ENCODE measurements at regions not wholly inside any gene's neighbourhood (a gene's known extent, or its start where the extent isn't known, plus 50 kb on each side); places are given as distances from the start of the nearest gene placed in this dataset.

GRCh38 chr7:125661-126060 lies 66.7 kb upstream of the FAM20C start:
- H3K27me3 Mint-ChIP-seq (ENCODE audit: low read depth in 3 of 3) = peaks cover 3 to 8% (median 4%) of the 10 kb centered on the region in 3 donors
- no peaks in the 10 kb centered on the region for H3K36me3 Mint-ChIP-seq
- no peaks in the 10 kb centered on the region for H3K4me1 Mint-ChIP-seq
- H3K4me3 Mint-ChIP-seq = no peak overlapping the region
- DNase-seq = no peak
- no peaks in the 10 kb centered on the region for H3K9me3 Mint-ChIP-seq
- H3K27ac Mint-ChIP-seq = no peak overlapping the region

- Mint-ChIP-seq H3K27ac (no peak overlapping the region), H3K36me3 (no peaks in the 10 kb centered on the region), H3K4me3 (no peak overlapping the region), H3K27me3 (ENCODE audit: low read depth in 3 of 3) (peaks cover 3 to 8% (median 4%) of the 10 kb centered on the region in 3 donors), H3K9me3 (no peaks in the 10 kb centered on the region), H3K4me1 (no peaks in the 10 kb centered on the region)
- DNase-seq = no peak
Observed at GRCh38 chr7:126368-126767, 66.0 kb upstream of the FAM20C start.

GRCh38 chr7:127064-127598 lies 65.2 kb upstream of the FAM20C start:
- peaks cover 4 to 8% (median 4%) of the 10 kb centered on the region in 3 donors for H3K27me3 Mint-ChIP-seq (ENCODE audit: low read depth in 3 of 3)
- no peaks in the 10 kb centered on the region for H3K9me3 Mint-ChIP-seq
- no peak overlapping the region for H3K27ac Mint-ChIP-seq

GRCh38 chr7:128171-129080 lies 63.9 kb upstream of the FAM20C start:
- H3K36me3 Mint-ChIP-seq = no peaks in the 10 kb centered on the region
- no peak for DNase-seq
- peaks cover 4% of the 10 kb centered on the region in 3 donors for H3K27me3 Mint-ChIP-seq (ENCODE audit: low read depth in 3 of 3)
- H3K4me3 Mint-ChIP-seq = no peak overlapping the region
- H3K9me3 Mint-ChIP-seq = no peaks in the 10 kb centered on the region
- H3K27ac Mint-ChIP-seq = no peak overlapping the region
- H3K4me1 Mint-ChIP-seq = no peaks in the 10 kb centered on the region

More at GRCh38 chr7:127064-127598, 65.2 kb upstream of the FAM20C start:
- Mint-ChIP-seq H3K4me1 (no peaks in the 10 kb centered on the region), H3K4me3 (no peak overlapping the region), H3K36me3 (no peaks in the 10 kb centered on the region)
- no peak for DNase-seq

GRCh38 chr7:129366-130221 lies 62.8 kb upstream of the FAM20C start:
- Mint-ChIP-seq H3K27ac (no peak overlapping the region), H3K36me3 (no peaks in the 10 kb centered on the region), H3K27me3 (ENCODE audit: low read depth in 3 of 3) (peaks cover 1 to 6% (median 4%) of the 10 kb centered on the region in 3 donors), H3K4me1 (no peaks in the 10 kb centered on the region), H3K4me3 (no peak overlapping the region), H3K9me3 (no peaks in the 10 kb centered on the region)
- no peak for DNase-seq

DNA sequence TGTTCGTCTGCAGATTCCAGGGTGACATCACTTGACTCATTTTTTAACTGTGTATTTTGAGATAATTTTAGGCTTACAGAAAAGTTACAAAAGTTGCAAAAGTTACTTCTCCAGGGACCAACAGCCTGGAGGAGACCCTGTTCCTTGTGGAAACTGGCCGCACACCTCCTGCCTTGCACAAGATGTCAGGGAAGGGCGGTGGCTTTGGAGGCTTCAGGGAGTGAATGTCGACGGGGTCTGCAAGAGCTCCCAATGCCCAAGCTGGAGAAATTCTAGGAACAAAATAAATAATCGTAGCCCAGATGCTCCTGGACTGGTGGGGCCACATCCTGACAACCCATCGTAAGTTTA lies 62.2 kb upstream of the FAM20C start:
- H3K27me3 Mint-ChIP-seq (ENCODE audit: low read depth in 3 of 3) = peaks cover 2 to 7% (median 3%) of the 10 kb centered on the region in 3 donors
- H3K36me3 Mint-ChIP-seq = no peaks in the 10 kb centered on the region
- DNase-seq = no peak
- no peaks in the 10 kb centered on the region for H3K9me3 Mint-ChIP-seq
- H3K27ac Mint-ChIP-seq = no peak overlapping the region
- no peak overlapping the region for H3K4me3 Mint-ChIP-seq
- no peaks in the 10 kb centered on the region for H3K4me1 Mint-ChIP-seq

DNA sequence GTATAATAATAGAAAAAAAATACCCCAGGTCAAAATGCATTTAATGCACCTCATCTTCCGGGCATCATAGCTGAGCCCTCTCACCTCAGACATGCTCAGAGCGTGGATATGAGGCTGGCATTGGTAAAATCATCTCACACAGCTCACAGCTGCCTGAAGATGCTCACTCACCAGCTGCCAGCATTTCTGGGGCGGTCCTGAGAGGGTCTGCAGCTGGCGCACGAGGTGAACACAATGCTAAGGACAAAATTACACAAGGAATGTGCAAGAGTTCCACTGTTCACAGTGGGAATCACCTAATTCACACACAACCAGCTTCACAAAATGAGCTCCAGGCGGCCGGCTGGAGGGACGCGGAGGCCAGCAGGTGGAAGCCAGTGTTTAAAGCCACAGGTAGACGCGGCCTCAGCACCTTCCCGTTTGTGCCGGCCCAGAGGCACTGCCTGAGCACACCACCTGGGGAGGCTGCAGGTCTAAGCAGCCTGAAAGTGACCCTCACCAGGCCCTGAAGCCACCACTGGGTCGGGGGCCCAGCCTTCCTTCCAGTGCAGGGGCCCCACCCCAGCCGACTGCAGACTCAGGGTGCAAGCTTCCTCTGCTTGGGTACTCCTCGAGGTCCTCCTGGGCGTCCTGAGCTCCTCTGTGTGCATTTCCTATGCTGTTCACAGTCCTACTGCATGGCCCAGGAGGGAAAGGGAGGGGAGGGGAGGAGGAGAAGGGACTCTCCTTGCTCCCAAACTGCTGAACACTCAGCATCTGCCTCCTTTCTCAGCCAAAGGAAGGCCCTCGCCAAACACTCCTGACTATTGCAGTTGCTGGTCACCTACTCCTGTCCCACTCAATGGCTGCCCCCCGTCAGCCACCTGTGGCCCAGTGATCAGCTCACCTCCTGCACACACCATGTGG lies 61.2 kb upstream of the FAM20C start:
- Mint-ChIP-seq H3K4me1 (no peaks in the 10 kb centered on the region), H3K27ac (no peak overlapping the region)

GRCh38 chr7:131781-132482 lies 60.4 kb upstream of the FAM20C start:
- H3K27me3 Mint-ChIP-seq (ENCODE audit: low read depth in 3 of 3) = peaks cover 0 to 13% (median 3%) of the 10 kb centered on the region in 3 donors
- H3K27ac Mint-ChIP-seq = no peak overlapping the region
- no peak for DNase-seq
- no peaks in the 10 kb centered on the region for H3K36me3 Mint-ChIP-seq
- no peaks in the 10 kb centered on the region for H3K9me3 Mint-ChIP-seq
- no peak overlapping the region for H3K4me3 Mint-ChIP-seq
- no peaks in the 10 kb centered on the region for H3K4me1 Mint-ChIP-seq

More for the DNA sequence above, 61.2 kb upstream of the FAM20C start:
- DNase-seq = no peak
- no peaks in the 10 kb centered on the region for H3K36me3 Mint-ChIP-seq
- no peaks in the 10 kb centered on the region for H3K9me3 Mint-ChIP-seq
- H3K4me3 Mint-ChIP-seq = no peak overlapping the region
- H3K27me3 Mint-ChIP-seq (ENCODE audit: low read depth in 3 of 3) = peaks cover 2 to 8% (median 3%) of the 10 kb centered on the region in 3 donors

DNA sequence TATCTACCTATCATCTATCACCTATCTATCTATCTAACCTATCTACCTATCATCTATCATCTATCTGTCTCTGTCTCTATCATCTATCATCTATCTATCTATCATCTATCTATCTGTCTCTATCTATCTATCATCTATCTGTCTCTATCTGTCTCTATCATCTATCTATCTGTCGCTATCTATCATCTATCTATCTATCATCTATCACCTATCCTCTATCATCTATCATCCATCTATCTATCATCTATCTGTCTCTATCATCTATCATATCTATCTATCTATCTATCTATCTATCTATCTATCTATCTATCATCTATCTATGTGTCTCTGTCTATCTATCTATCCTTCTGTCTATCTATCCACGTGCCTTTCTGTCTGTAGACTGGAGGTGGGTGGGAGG lies 59.5 kb upstream of the FAM20C start:
- Mint-ChIP-seq H3K4me1 (no peaks in the 10 kb centered on the region), H3K27me3 (ENCODE audit: low read depth in 3 of 3) (peaks cover 0 to 13% (median 3%) of the 10 kb centered on the region in 3 donors), H3K9me3 (no peaks in the 10 kb centered on the region), H3K27ac (no peak overlapping the region), H3K4me3 (no peak overlapping the region), H3K36me3 (no peaks in the 10 kb centered on the region)
- no peak for DNase-seq

DNA sequence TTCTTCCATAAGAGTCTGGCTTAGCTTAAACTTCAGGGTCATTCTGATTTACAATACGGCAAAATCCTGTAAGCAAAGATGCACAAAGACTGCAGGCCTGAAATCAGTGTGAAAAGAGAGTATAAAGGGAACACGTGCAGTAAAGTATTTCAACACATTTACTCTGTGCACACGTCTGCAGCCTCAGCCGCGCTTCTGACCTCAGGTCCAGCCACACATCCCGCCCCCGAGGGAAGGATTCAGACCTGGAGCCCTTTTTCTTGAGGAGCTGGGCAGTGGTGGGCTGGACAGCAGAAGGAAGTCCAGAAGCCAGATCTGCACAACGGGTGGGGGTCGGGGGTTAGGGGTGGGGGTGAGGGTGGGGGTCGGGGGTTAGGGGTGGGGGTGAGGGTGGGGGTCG lies 58.9 kb upstream of the FAM20C start:
- H3K36me3 Mint-ChIP-seq = no peaks in the 10 kb centered on the region
- H3K27ac Mint-ChIP-seq = no peak overlapping the region
- H3K4me3 Mint-ChIP-seq = no peak overlapping the region
- no peaks in the 10 kb centered on the region for H3K9me3 Mint-ChIP-seq
- H3K4me1 Mint-ChIP-seq = no peaks in the 10 kb centered on the region
- no peak for DNase-seq
- H3K27me3 Mint-ChIP-seq (ENCODE audit: low read depth in 3 of 3) = peaks cover under 1 to 13% (median 3%) of the 10 kb centered on the region in 3 donors

DNA sequence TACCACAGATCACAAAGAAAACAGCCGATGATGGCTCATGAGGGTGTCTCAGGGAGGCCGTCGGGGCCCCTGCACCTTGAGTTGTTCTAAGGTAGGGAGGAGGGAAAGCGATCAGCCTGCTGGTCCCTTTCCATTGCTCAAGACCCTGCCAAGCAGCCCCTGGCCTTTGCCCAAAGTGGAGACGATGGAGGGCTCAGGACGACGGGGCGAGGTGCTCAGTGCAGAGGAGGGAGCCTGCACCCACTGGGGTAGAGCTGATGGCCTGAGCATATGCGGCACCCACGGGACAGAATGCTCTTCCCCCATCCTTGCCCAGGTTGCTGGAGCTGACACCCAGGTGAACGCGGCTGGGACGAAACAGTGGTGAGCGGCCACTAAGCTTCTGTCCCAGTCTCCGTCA lies 58.3 kb upstream of the FAM20C start:
- Mint-ChIP-seq H3K27me3 (ENCODE audit: low read depth in 3 of 3) (peaks cover 3 to 13% (median 3%) of the 10 kb centered on the region in 3 donors), H3K4me1 (no peaks in the 10 kb centered on the region), H3K36me3 (no peaks in the 10 kb centered on the region), H3K9me3 (no peaks in the 10 kb centered on the region), H3K27ac (no peak overlapping the region), H3K4me3 (no peak overlapping the region)
- DNase-seq = no peak

DNA sequence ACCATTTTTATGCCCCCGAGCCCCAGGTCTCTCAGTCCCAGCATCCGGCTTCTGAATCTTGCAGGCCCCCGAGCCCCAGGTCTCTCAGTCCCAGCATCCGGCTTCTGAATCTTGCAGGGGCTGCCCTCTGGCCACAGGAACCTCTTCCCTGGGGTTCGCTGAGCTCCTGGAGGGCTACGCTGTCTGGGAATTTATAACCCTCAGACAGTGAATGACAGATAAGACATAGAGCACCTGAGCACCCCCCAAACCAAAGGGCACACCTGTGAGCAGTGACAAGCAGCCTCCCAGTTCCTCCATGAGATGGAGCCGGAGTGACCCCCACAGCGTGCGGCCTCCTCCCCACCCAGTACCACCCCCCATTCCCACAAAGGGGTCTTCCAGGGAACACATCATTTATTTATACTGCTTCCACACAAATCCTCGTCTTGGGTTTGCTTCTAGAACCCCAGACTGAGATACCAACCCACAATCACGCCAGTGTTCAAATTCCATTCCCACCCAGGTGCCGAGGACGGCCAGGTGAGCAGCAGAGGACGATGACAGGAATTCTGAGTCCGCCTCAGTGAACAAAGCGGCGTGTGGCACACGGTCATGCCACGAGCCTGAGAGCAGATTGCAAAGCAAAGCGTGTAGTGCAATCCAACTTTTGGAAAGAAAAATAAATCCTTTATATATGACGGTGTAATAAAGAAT lies 57.7 kb upstream of the FAM20C start:
- no peak for DNase-seq
- Mint-ChIP-seq H3K4me3 (no peak overlapping the region), H3K36me3 (no peaks in the 10 kb centered on the region), H3K27ac (no peak overlapping the region), H3K27me3 (ENCODE audit: low read depth in 3 of 3) (peaks cover 3 to 13% (median 6%) of the 10 kb centered on the region in 3 donors), H3K4me1 (no peaks in the 10 kb centered on the region), H3K9me3 (no peaks in the 10 kb centered on the region)
